SH-SY5Y (cell line): ENCODE measurements at regions not wholly inside any gene's neighbourhood (a gene's known extent, or its start where the extent isn't known, plus 50 kb on each side); places are given as distances from the start of the nearest gene placed in this dataset.
A peak's percentile ranks its signal among the peaks of the same experiment; 100 is the strongest.

Experiments used
- GATA2 ChIP-seq: IDR thresholded peaks from 2 replicates; pipeline ENCODE4 v1.6.1; 2011; ENCODE audit warnings: mild to moderate bottlenecking, low read depth, low read length
- GATA3 ChIP-seq: IDR thresholded peaks from 2 replicates; pipeline ENCODE4 v1.6.1; 2011; ENCODE audit warnings: low read depth, mild to moderate bottlenecking, low read length, moderate library complexity

DNA sequence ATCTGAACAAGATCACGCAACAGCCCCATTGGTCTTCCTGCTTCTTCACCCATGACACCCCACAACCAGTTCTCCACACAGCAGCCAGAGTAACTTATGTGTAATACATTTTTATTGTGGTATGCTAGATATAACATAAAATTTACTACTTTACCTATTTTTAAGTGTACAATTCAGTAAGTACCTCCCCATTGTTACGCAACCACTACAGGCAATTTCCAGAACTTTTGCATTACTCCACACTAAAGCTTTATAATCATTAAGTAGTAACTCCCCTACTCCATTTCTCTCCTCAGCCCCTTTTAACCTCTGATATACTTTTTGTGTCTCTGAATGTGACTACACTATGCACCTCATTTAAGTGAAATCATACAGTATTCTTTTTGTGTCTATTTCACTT, 575.4 kb upstream of the CADM1 start:
- no peak for TF ChIP-seq GATA3
- no peak for TF ChIP-seq GATA2

DNA sequence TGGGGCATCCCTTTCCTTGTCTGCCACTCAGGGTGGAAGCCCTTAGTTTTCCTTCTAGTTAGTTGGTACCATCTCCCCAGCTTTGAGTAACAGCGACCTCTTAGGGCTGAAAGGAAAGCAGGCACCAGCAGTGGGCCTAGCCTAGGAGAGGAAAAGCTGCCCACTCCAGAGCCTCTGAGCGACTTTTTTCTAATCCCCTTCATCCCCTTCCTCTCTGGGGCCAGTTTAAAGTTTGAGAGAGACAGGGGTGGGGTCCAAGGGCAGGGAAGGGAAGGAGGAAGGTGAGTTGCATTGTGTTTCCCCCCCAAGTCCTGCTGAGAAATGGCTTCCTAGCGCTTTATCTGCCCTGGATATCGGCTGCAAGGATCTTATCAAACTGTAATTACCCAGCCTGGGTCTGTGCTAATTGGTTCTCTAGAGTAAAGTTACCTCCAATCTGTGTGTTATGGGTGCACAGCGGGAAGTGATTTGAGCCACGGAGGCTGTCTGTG, 573.9 kb upstream of the CADM1 start:
- TF ChIP-seq GATA3 (peak; percentile 78), GATA2 (peak; percentile 95)

DNA sequence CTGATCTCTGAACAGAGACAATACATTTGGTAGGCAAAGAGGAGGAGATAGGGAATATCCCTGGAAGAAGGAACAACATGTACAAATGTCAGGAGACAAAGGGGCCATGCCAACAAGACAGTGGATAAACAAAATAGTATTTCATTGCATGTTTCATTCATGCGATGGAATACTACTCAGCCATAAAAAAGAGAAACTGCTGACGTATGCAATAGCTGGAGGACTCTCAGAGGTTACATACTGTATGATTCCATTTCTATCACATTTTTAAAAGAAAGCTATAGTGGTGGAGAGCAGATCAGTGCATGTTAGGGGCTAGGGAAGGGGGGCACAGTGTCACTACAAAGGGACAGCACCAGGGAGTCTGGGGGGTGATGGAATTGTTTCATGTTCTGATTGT, 572.9 kb upstream of the CADM1 start:
- TF ChIP-seq GATA3 (no peak), GATA2 (no peak)

DNA sequence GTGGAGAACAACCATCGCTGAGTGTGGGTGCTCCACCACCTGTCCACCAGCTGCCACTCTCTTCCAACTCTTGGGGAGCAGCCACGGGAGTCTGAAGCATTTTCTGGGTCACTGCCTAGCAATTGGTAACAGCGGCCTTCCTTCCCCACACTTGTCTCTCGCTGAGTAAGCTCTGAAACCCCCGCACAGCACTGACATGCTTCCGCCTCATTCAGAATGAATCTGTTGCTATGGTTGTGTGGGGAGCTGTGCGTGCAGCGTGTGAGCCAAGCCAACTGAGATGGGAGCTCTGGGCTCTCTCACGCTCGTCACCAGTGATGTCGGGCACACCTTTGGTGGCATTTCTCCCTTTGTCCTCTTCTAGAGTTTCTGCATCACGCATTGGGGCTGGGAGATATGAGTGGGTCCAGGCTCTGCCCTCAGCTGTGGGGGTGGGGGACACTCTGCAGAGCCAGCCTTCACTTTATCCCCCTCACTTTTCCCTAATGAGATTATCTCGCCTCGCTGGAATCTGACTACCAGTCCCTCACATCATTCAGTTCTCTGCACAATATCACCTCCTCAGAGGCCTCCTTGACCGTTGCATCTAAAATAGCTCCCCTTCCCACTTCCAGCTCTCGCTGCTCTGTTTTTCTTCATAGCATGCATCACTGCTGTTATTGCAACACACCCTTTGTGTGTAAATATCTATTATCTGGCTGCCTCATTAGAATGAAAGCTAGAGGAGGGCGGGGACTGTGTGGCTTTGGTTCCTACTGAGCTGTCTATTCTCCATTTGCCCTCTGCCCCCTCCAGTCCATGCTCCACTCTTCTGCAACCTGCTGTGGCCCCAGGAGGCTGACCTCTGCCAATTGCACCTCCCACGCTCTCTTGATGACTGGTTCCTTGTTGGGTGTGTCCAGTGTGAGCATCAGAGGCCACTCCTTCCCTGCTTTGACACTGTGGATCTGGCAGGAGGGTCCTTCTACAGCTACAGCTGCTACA, 569.9 kb upstream of the CADM1 start:
- TF ChIP-seq GATA3 (no peak), GATA2 (no peak)

DNA sequence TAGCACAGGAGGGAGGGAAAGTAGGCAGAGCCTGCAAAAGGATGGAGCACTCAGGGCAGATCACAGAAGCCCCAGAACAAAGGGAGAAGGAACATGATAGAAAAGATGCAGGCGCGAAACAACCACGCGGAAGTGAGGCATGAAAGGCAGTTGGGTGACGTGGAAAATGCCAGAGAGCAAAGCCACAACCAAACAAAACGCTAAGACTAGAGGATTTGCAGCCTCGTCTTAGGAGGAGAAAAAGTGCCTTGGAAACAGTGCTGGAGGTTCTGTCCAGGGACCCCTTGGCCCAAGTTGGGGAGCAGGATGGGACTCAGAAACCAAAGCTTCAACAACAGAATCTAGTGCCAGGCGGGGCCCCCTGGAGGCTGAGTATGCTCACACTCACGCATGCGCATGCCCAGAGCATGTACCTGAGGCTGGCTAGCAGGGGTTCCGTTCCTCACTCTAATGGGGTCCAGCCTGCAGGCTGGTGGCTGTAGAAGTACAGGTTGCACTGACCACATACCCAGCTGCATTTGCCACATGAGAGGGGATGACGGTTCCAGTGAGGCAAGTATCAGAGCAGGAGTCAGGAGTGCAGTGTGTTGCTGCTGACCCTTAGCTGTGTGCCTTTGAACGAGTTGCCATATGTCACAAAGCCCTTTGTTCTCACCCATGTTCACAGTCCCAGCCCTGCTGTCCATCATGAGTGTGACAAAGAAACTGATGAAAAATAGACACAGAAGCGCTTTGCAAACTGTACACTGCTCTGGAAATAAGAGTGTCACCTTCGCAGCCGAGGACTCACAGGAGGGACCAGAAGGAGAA, 568.6 kb upstream of the CADM1 start:
- TF ChIP-seq GATA3, result no peak
- TF ChIP-seq GATA2, result no peak

DNA sequence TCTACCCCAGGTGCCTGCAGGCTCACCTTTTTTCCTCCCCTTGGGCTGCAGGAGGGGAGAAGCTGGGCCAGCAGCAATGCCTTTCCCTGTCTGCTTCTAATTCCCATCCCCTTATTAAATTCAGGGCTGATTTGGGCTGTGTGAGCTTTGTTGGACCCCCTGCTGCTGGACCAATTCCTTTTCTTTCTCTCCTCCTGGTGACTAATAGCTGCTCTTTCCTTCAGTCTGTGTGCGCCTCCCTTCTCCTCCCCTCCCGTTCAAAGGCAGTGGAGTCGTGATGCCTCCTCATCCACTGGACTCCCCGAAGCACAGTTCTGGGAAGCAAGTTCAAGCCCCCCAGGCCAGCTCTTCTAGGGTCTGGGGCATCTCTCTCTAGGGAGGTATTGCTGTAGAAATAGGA, 567.9 kb upstream of the CADM1 start:
- TF ChIP-seq GATA3 (no peak), GATA2 (no peak)

DNA sequence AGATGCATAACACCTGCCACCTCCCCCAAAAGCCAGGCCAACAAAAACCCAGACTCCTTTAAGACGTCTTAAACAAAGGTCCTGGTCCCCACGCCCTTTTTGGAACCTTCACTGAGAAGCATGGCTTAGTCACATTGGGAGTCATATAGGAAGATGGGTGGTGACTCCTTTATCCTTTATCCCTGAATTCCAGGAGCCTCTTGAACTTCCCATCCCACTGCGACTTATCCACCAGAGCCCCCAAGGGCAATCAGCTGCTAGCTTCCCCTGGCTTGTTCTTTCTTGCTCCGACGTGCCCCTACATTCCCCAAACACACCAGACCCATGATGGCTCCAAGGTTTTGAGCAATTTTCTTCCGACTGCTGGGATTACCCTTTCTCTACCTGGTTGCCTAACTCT, 567.0 kb upstream of the CADM1 start:
- TF ChIP-seq GATA2 (no peak), GATA3 (no peak)

DNA sequence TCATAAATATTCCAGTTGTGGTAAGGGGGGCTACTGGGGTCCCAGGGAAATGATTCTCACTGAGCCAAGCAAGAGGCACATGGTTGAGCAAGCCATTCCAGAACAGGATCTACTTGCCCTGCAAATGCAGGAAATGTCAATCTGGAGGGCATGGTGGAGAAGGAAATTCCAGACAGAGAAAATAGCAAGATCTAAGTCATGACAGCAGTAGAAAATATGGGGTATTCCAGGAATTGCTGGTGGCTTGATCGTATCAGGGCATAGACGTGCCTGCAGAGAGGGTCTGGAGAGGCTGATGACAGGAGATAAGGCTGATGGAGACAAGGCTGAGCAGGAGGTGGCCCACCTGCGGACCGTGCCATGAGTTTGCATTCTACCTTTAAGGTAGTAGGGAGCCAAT, 566.3 kb upstream of the CADM1 start:
- TF ChIP-seq GATA3 (peak; percentile 55), GATA2 (peak; percentile 77)

DNA sequence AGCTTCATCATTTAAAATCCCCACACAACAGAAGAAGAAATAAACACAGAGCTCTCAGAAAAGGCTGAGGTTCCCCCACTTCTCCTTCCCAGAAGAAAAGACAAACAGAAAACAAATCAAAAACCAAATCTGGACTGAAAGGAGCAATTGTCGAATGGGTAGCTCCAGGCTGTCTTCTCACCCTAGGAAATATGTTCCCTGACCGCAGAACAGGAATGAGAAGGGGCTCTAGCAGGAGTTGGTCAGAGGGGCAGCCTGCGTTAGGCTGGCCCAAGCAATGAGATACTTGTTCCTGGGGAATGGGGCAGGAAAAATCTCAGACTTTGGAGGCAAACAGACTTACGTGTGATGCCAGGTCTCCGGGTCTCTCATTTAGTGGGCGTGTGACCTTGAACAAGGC, 562.6 kb upstream of the CADM1 start:
- TF ChIP-seq GATA3, result no peak
- TF ChIP-seq GATA2, result no peak

DNA sequence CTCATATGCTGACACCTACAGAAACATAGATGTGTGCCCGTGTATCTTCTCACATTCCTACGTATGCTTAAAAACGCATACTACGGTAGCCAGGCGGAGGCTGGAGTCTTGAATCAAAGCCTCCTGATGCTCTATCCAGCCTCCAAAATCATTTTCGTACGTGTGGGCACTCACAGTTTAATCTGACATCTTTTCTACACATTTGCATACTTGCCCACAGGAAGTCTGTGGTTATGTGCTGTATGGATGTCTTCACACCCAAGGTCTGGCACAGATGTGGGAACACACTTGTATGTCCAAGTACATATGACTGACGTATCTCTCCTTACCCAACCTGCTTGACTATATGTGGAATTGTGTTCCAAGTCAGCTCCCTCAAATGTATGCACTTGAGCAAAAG, 561.8 kb upstream of the CADM1 start:
- TF ChIP-seq GATA2 (no peak), GATA3 (no peak)

DNA sequence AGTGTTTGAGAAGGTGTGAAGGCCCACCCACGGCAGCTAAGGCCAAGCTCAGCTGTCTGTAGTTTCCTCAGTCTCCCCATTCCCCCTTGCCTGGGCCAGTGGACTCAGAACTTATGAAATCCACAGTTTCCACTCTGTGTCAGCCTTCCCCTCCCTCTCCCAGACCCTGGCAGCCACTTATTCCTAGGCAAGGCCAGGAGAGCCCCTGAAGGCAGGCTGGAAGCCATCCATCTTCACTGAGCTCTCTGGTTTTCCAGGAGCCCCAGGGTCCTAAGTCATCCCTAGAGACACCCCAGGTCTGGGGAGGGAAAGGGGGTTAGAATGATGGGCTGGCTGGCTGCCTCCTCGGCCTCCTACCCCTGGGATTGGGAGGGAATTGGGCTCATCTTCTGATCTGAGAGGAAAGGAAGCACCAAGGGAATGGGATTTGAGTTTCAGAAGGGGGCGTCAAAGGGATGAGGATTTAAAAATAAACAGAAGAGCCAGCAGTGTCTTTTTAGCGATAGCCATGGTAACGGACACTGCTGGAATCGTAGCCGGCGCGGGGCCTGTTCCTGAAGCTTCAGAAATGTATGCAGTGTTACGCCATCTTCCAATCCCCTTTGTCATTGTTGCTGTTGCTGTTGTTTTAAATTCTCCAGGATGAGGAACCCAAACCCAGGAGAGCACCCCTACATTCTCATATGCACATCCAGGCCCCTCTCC, 561.1 kb upstream of the CADM1 start:
- no peak for TF ChIP-seq GATA3
- TF ChIP-seq GATA2, result no peak

DNA sequence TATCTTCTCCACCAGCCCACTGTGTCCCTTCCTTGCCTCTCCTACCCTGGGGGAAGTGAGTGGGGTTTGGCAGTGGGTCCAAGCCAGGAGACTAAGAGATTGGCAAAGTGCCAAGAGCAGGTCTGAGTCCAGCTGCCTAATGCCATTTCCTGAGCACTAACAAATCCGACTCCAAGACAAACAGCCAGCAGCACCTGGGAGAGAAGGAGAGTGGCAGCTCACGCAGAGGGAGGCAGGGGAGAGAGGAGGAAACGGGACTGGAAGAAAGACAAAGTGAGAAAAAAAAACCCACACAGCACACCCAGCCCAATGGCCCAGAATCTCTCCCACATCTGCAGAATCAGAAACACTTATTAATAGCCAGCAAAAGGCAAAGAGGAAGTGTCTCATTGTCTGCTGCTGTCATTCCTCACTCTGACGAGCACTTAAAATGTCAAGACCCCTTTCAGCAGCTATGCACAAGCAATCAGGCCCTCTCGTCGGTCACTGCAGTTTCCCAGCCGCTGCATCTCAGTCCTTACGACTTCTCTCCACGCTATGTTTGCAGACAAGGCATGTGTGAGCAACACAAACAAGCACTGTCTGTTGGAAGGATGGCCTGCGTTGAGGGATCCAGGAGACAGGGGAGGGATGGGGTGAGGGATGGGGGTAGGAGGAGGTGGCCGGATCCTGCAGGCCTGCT, 558.4 kb upstream of the CADM1 start:
- TF ChIP-seq GATA3 (no peak), GATA2 (peak; percentile 70)

DNA sequence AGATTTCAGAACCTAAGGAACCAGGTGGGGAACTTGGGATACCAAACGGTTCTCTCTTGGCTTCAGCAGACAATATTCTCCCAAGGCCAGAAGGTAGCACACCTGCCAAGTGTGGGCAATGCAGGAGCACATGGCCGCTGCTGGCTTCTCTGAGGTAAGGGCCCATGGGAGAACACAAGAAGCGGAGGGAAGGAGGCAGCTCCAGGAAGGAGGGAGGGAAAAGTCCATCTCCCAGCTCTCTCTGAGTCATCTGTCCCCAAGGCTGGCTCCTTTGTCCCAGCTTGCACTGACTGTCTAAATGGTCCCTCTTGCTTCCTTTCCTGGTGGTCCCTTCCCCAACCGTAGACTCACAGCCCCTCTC, 557.9 kb upstream of the CADM1 start:
- TF ChIP-seq GATA2, result no peak
- TF ChIP-seq GATA3, result no peak

DNA sequence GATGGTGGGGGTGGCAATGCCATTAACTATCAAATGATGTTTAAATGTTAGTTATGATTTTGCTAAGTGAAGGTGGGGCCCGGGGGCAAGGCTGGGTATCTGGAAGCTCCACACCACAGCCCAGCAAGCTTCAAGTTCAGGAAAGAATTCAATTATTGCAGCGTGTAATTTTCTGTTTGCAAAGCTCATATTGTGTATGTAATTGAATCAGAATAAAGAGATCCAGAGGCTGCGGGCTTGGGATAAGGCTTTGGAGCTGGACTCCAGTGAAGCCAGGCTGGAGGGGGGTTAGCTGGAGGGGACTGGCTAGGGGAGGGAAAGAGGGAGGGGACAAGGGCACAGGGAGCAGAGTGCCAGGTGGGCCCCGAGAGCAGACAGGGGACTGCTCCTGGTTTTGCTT, 557.1 kb upstream of the CADM1 start:
- TF ChIP-seq GATA3, result no peak

DNA sequence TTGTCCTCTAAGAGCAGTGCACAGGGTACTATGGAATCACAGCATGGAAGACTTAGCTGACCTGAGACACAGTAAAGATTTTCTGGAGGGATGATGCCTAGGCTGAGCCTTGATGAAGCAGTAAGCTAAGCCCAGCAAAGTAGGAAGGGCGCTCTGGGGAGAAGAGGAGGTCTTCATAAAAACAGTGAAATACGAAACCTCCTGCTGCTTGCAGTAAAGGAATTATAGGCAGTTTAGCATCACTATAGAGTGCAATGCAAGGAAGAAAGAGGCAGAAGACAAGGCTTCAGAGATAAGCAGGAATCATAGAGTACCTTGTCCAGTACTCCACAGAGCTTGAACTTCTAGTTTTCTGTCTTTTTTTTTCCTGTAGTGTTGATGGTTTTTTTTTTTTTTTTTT, 555.7 kb upstream of the CADM1 start:
- TF ChIP-seq GATA3, result no peak
- no peak for TF ChIP-seq GATA2
